ENCODE measurements at regions not wholly inside any gene's neighbourhood (a gene's known extent, or its start where the extent isn't known, plus 50 kb on each side); places are given as distances from the start of the nearest gene placed in this dataset.
"Not testable (repeated sequence)": the region's sequence is repeated elsewhere in the genome, so short reads cannot be mapped to it uniquely, and the experiment has no call there.

- no peaks in the 10 kb centered on the region for H3K9me3 ChIP-seq
- no peaks in the 10 kb centered on the region for H3K4me1 ChIP-seq
- intact Hi-C loops (cut with DNase I): no loop called here
- no peak overlapping the region for H3K4me3 ChIP-seq
- no peaks in the 10 kb centered on the region for H3K36me3 ChIP-seq
- H3K27me3 ChIP-seq: no peaks in the 10 kb centered on the region
- H3K27ac ChIP-seq: no peak overlapping the region
- DNase-seq (no peak), ATAC-seq (no peak)
- TF ChIP-seq CTCF (IDR thresholded peaks at IDR 0.05): no peak
Observed at GRCh38 chr12:20000229-20000849, 368.0 kb upstream of the PDE3A start.

- Histone ChIP-seq H3K27me3 (no peaks in the 10 kb centered on the region), H3K27ac (no peak overlapping the region), H3K4me3 (no peak overlapping the region), H3K9me3 (no peaks in the 10 kb centered on the region), H3K36me3 (no peaks in the 10 kb centered on the region), H3K4me1 (no peaks in the 10 kb centered on the region)
- TF ChIP-seq CTCF (IDR thresholded peaks at IDR 0.05): no peak
- no peak for ATAC-seq
- intact Hi-C loops (cut with DNase I): no loop called here
- no peak for DNase-seq
Observed at GRCh38 chr12:20003252-20003651, 365.1 kb upstream of the PDE3A start.

- no peak for ATAC-seq
- TF ChIP-seq CTCF (IDR thresholded peaks at IDR 0.05): no peak
- no peak overlapping the region for H3K4me3 ChIP-seq
- H3K27ac ChIP-seq: no peak overlapping the region
- no peaks in the 10 kb centered on the region for H3K9me3 ChIP-seq
- no peaks in the 10 kb centered on the region for H3K36me3 ChIP-seq
- DNase-seq: no peak
- intact Hi-C loops (cut with DNase I): no loop called here
- H3K27me3 ChIP-seq: no peaks in the 10 kb centered on the region
- H3K4me1 ChIP-seq: no peaks in the 10 kb centered on the region
Observed at GRCh38 chr12:20004952-20005351, 363.4 kb upstream of the PDE3A start.

- no peak overlapping the region for H3K27ac ChIP-seq
- no peaks in the 10 kb centered on the region for H3K36me3 ChIP-seq
- H3K27me3 ChIP-seq: no peaks in the 10 kb centered on the region
- DNase-seq (no peak), ATAC-seq (no peak)
- no peaks in the 10 kb centered on the region for H3K4me1 ChIP-seq
- TF ChIP-seq CTCF (IDR thresholded peaks at IDR 0.05): no peak
- intact Hi-C loops (cut with DNase I): no loop called here
- H3K4me3 ChIP-seq: no peak overlapping the region
- H3K9me3 ChIP-seq: no peaks in the 10 kb centered on the region
Observed at GRCh38 chr12:20006871-20007730, 361.2 kb upstream of the PDE3A start.

- ATAC-seq; H3K4me1 ChIP-seq; H3K27me3 ChIP-seq; DNase-seq; H3K4me3 ChIP-seq; H3K36me3 ChIP-seq; H3K27ac ChIP-seq; intact Hi-C loops (cut with DNase I); H3K9me3 ChIP-seq: not testable (repeated sequence)
Observed at GRCh38 chr12:20009965-20010364, 358.4 kb upstream of the PDE3A start.

All from left lung (tissue), 4 donors.